AG08396 (cell line): ENCODE measurements at regions not wholly inside any gene's neighbourhood (a gene's known extent, or its start where the extent isn't known, plus 50 kb on each side); places are given as distances from the start of the nearest gene placed in this dataset.
"Not testable (repeated sequence)": the region's sequence is repeated elsewhere in the genome, so short reads cannot be mapped to it uniquely, and the experiment has no call there.

ENCODE experiments used
- DNase-seq: peaks from one replicate; pipeline ENCODE4 v3.0.0; 2012; ENCODE audit warnings: low spot score, mixed read lengths

DNA sequence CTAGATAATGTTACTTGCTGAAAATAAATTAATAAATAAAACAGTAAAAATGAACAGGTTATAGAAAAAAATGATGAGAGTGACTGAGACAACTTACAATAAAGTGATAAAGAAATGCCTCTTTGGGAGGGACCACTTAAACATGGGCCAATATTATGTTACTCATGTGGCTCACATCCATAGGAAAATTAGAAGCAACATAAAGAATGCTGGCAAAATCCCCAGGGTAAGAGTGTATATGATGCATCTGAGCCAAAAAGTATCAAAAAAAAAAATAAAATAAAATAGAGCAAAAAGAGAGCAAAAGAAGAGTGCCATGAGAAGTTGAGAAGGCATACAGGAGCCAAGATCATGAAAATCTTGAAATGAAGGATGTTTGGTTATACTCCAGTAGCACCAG is 818.0 kb downstream of the LTN1 start:
- no peak for DNase-seq

- no peak for DNase-seq
These were observed 818.7 kb downstream of the LTN1 start for GRCh38 chr21:28174006-28174405.

GRCh38 chr21:28172376-28172775 is 820.3 kb downstream of the LTN1 start:
- DNase-seq: no peak

GRCh38 chr21:28167366-28167765 is 825.3 kb downstream of the LTN1 start:
- DNase-seq: no peak

GRCh38 chr21:28164519-28164918 is 828.2 kb downstream of the LTN1 start:
- not testable (repeated sequence) for DNase-seq

GRCh38 chr21:28162052-28162451 is 830.6 kb downstream of the LTN1 start:
- DNase-seq: not testable (repeated sequence)

DNA sequence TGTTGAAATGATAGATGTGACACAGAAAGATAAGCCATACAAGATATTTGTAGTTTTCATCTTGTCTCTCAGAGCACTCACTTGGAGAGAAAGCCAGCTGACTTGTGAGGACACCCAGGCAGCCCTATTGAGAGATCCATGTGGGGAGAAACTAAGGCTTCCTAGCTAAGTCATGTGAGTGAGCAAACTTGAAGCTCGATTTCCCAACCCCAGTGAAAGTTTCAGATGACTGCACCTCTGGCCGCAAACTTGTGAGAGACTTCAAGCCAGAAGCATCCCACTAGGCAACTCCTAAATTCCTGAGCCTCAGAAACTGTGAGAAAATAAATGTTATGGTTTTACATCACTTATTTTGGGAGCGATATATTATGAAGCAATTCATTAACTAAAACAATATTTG is 832.3 kb downstream of the LTN1 start:
- peak; percentile 6 for DNase-seq

GRCh38 chr21:28159396-28159795 is 833.3 kb downstream of the LTN1 start:
- DNase-seq: no peak

DNA sequence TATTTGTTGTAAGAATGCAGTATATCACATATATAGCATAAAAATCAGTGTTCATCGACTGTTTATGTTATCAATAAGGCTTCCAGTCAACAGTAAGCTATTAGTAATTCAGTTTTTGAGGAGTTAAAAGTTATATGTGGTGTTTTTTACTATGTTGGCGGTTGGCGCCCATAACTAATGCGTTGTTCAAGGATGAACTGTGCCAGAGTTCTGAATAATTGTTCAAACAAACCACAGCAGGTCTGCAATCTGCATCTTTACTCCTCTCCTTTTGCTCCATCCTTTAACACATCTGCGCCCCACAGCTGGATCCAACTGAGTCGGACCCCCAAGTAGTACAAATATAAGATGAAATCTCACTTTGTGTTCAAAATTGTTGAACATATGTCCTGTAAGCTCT is 836.1 kb downstream of the LTN1 start:
- no peak for DNase-seq

- no peak for DNase-seq
These were observed 838.6 kb downstream of the LTN1 start for GRCh38 chr21:28154121-28154520.

DNA sequence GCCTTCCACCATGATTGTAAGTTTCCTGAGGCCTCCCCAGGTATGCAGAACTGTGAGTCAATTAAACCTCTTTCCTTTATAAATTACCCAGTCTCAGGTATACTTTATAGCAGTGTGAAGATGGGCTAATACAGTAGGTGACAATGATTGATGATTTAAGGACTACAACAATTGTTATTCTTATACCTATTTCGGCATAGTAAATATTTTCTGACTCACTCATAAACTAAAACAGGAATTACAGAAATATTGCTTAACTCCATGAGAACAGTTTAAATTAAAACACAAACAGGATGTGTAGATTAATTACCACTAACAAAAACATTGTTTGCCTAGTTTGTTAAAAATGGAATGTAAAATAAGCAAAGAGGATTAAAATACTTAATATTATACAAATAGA is 839.9 kb downstream of the LTN1 start:
- DNase-seq: no peak

GRCh38 chr21:28151758-28152157 is 840.9 kb downstream of the LTN1 start:
- no peak for DNase-seq

DNA sequence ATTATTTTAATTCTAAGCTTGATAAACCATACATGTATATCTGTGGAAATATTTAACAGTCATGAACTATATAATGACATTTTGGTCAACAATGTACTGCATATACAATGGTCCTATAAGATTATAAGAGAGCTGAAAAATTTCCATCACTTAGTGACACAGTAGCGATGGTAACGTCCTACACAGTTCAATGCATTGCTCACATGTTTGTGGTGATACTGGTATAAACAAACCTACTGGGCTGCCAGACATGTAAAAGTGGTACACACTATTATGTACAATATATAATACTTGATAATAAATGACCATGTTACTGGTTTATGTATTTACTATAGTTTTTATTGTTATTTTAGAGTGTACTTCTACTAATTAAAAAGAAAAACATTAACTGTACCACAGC is 841.9 kb downstream of the LTN1 start:
- DNase-seq: no peak

DNA sequence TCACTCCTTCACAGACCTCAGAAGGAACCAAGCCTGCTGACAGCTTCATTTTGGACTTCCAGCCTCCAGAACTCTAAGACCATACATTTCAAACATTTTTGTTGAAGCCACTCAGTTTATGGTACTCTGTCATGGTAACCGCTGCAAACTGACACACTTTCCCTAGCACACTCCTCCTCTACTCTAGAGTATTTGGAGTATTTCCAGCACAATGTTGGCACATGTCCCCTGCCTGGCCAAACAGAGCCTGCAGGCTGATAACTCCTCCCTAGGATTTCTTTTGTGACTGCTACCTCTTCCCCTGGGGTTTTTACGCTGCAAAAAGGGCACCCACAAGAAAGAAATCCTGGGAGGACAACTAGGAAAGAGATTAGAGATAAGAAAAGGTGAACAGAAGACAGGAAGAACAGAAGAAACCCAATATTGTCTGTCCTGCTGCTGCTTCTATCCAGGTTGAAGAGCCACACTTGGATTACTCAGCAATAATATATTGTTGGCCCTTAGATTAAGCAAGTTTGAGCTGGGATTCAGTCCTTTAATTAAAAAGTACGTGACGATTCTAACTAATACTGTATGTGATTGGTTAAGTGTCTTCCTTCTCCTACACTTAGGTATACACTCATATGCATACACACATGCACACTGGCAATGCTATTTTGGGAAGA is 844.1 kb downstream of the LTN1 start:
- no peak for DNase-seq

- DNase-seq: no peak
These were observed 848.0 kb downstream of the LTN1 start for GRCh38 chr21:28144653-28145052.

- DNase-seq: no peak
These were observed 848.6 kb downstream of the LTN1 start for GRCh38 chr21:28144089-28144488.

DNA sequence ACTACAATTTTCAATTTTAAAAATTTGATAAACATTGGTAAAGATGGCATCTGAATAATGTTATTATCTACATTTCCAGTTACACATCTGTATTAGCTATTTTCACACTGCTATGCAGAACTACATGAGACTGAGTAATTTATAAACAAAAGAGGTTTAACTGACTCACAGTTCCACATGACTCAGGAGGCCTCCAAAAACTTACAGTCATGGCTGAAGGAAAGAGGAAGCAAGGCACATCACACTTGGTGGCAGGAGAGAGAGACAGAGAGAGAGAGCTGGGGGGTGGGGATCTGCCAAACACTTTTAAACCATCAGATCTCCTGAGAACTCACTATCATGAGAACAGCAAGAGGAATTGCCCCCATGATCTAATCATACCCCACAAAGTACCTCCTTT is 850.0 kb downstream of the LTN1 start:
- DNase-seq: peak; percentile 18

DNA sequence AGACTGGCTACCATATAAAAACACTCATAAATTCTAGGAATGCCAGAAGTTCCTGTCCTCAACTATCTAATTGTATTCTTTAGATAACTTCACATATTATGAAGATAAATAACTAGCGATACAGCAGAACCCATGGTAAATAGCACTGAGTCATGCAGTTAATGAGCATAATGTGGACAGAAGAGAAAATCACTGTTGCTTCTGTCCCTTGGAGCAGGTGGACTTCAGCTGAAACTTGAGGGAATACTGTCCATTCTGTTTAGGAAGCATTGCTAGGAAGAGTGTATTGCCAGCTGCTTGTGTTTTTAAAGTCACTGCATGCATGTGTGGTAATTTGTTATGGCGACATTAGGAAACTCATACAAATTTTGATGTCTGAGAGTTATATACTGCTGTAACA is 854.4 kb downstream of the LTN1 start:
- DNase-seq: no peak

DNA sequence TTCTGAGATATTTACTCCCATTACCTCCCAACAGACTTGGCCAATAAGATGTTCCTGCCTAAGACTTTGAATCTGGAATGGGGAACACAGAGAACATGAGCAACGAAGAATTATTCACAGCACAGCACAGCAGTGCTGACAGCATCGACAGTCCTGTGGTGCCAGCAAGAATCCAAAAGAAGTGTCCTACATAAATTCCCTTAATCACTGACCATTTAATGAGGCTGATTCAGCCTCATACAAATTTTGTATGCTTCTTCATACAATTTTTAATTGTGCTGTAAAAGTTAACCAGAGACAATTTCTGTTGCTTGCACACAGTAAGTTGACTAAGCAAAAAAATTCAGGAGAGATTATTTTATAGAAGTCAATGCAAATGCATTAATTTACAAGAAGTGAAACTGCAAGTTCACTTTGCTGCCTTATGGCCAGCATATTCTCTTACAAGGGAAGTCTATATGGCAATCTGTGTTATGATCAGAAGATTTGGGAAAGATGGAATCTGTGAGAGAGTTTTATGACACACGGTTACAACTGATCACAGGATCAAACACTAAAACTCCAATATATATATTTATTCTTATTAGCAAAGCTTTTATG is 855.9 kb downstream of the LTN1 start:
- DNase-seq: no peak

DNA sequence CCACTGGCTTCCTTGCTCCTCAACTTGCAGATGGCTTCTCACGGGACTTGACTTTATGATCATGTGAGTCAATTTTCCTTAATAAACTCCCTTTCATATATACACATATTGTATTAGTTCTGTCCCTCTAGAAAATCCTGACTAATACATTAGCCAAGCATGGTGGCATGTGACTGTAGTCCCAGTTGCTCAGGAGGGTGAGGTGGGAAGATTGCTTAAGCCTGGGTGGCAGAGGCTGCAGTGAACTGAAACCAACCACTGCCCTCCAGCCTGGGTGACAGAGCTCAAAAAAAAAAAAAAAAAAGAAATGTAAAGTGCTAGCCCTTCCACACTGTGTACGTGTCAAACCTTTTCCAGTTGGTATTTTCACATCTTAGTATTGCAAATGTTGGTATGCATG is 857.0 kb downstream of the LTN1 start:
- no peak for DNase-seq

GRCh38 chr21:28133116-28133515 is 859.6 kb downstream of the LTN1 start:
- DNase-seq: no peak

- DNase-seq: no peak
These were observed 860.0 kb downstream of the LTN1 start for GRCh38 chr21:28132713-28133112.

GRCh38 chr21:28127175-28127785 is 865.4 kb downstream of the LTN1 start:
- DNase-seq: no peak
